NCI-H526 treated with DMSO at 0.1 percent for 48 hours (cell line): ENCODE measurements at regions not wholly inside any gene's neighbourhood (a gene's known extent, or its start where the extent isn't known, plus 50 kb on each side); places are given as distances from the start of the nearest gene placed in this dataset.

Experiments
- DNase-seq: peaks from one replicate; lab custom pipeline; 2025; lab: John Stamatoyannopoulos, UW

GRCh38 chr6:9521152-9521530 is 893.7 kb downstream of the TFAP2A start:
- DNase-seq: no peak

GRCh38 chr6:9520417-9521151 is 894.3 kb downstream of the TFAP2A start:
- no peak for DNase-seq

- DNase-seq: no peak
Measured at GRCh38 chr6:9518431-9518830, 896.4 kb downstream of the TFAP2A start.

GRCh38 chr6:9517806-9518205 is 897.1 kb downstream of the TFAP2A start:
- no peak for DNase-seq

- DNase-seq: no peak
Measured at GRCh38 chr6:9515633-9516606, 899.0 kb downstream of the TFAP2A start.

- no peak for DNase-seq
Measured at GRCh38 chr6:9514146-9514545, 900.7 kb downstream of the TFAP2A start.

- no peak for DNase-seq
Measured at GRCh38 chr6:9511157-9511556, 903.7 kb downstream of the TFAP2A start.

- no peak for DNase-seq
Measured at GRCh38 chr6:9507136-9507895, 907.6 kb downstream of the TFAP2A start.

- DNase-seq: peak; percentile 29
Measured at GRCh38 chr6:9504191-9504590, 910.7 kb downstream of the TFAP2A start.

- no peak for DNase-seq
Measured at GRCh38 chr6:9503111-9503761, 911.6 kb downstream of the TFAP2A start.

- no peak for DNase-seq
Measured at GRCh38 chr6:9499709-9500108, 915.2 kb downstream of the TFAP2A start.

GRCh38 chr6:9496837-9497236 is 918.0 kb downstream of the TFAP2A start:
- no peak for DNase-seq

GRCh38 chr6:9494864-9495263 is 920.0 kb downstream of the TFAP2A start:
- no peak for DNase-seq

- no peak for DNase-seq
Measured at GRCh38 chr6:9492790-9493189, 922.1 kb downstream of the TFAP2A start.

GRCh38 chr6:9487128-9487527 is 927.7 kb downstream of the TFAP2A start:
- DNase-seq: no peak

GRCh38 chr6:9485992-9486391 is 928.9 kb downstream of the TFAP2A start:
- DNase-seq: no peak

GRCh38 chr6:9484686-9485085 is 930.2 kb downstream of the TFAP2A start:
- DNase-seq: no peak

GRCh38 chr6:9484091-9484490 is 930.8 kb downstream of the TFAP2A start:
- DNase-seq: no peak

GRCh38 chr6:9482030-9482738 is 932.7 kb downstream of the TFAP2A start:
- DNase-seq: no peak

GRCh38 chr6:9481292-9482029 is 933.4 kb downstream of the TFAP2A start:
- no peak for DNase-seq

GRCh38 chr6:9468277-9468676 is 946.6 kb downstream of the TFAP2A start:
- no peak for DNase-seq
